ENCODE measurements at regions not wholly inside any gene's neighbourhood (a gene's known extent, or its start where the extent isn't known, plus 50 kb on each side); places are given as distances from the start of the nearest gene placed in this dataset.

DNA sequence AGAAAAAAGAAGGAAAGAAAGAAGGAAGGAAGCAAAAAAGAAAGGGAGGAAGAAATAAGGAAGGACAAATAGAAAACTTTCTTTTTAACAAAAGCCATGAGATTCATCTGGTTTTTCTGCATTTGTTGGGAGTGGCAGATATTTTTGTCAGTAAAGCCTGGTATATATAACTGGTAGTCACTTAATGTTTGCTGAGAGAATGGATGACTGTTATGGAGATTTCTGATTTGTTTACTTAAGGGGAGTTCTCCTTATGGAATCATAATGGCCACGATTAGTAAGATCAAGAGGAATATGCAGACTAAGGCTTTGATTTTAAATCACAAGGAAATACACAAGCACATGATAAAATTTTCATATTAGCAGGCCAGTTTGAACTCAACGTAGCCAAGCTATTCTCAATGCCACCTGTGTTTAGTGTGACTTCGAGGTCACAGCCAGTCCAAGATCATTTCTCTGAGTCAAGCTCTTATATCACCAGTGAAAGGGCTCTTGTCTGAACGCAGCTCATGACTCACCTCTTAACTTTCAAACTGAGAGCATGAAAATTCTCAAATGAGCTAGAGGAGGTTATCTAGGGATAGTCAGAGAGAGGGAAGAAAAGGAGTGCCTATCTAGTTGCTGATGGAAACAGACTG, 445.1 kb upstream of the ZMIZ1 start:
- H3K9me3 Mint-ChIP-seq (ENCODE audit: low read depth): no peaks in the 10 kb centered on the region
- peaks cover 26% of the 10 kb centered on the region for H3K4me1 Mint-ChIP-seq (ENCODE audit: low read depth)
- no peak for DNase-seq (ENCODE audit: low spot score)
- no peak overlapping the region for H3K27ac Mint-ChIP-seq (ENCODE audit: unreplicated experiment)
- no peak overlapping the region for H3K4me3 Mint-ChIP-seq (ENCODE audit: unreplicated experiment)
- H3K27me3 Mint-ChIP-seq (ENCODE audit: low read depth): no peaks in the 10 kb centered on the region
- TF ChIP-seq, protein P1, sequence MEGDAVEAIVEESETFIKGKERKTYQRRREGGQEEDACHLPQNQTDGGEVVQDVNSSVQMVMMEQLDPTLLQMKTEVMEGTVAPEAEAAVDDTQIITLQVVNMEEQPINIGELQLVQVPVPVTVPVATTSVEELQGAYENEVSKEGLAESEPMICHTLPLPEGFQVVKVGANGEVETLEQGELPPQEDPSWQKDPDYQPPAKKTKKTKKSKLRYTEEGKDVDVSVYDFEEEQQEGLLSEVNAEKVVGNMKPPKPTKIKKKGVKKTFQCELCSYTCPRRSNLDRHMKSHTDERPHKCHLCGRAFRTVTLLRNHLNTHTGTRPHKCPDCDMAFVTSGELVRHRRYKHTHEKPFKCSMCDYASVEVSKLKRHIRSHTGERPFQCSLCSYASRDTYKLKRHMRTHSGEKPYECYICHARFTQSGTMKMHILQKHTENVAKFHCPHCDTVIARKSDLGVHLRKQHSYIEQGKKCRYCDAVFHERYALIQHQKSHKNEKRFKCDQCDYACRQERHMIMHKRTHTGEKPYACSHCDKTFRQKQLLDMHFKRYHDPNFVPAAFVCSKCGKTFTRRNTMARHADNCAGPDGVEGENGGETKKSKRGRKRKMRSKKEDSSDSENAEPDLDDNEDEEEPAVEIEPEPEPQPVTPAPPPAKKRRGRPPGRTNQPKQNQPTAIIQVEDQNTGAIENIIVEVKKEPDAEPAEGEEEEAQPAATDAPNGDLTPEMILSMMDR (IDR thresholded peaks at IDR 0.05): no peak
- peaks cover 2% of the 10 kb centered on the region for H3K36me3 Mint-ChIP-seq (ENCODE audit: low read depth)

DNA sequence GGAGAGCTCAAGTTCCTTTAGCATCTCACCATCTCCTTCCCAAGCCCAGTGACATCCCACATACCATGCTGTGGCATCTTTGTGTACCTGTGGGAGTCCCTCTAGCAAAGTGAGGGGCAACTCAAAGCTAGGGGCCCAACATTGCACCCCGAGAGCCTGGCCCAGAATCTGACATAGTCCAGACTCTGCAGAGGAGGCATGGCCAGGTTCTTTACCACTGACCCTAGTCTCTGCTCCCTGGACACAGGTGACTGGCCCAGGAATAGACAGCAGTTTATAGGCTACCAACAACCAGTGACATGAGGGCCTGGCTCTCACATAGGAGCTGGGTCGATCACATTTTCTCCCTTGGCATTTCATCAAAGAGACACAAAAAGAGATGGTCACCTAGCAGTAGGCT, 444.0 kb upstream of the ZMIZ1 start:
- Mint-ChIP-seq H3K27ac (ENCODE audit: unreplicated experiment) (no peak overlapping the region), H3K4me3 (ENCODE audit: unreplicated experiment) (no peak overlapping the region), H3K9me3 (ENCODE audit: low read depth) (no peaks in the 10 kb centered on the region), H3K36me3 (ENCODE audit: low read depth) (peaks cover 2% of the 10 kb centered on the region), H3K27me3 (ENCODE audit: low read depth) (no peaks in the 10 kb centered on the region), H3K4me1 (ENCODE audit: low read depth) (peaks cover 28% of the 10 kb centered on the region)
- TF ChIP-seq, protein P1 (IDR thresholded peaks at IDR 0.05): no peak
- DNase-seq (ENCODE audit: low spot score): no peak

DNA sequence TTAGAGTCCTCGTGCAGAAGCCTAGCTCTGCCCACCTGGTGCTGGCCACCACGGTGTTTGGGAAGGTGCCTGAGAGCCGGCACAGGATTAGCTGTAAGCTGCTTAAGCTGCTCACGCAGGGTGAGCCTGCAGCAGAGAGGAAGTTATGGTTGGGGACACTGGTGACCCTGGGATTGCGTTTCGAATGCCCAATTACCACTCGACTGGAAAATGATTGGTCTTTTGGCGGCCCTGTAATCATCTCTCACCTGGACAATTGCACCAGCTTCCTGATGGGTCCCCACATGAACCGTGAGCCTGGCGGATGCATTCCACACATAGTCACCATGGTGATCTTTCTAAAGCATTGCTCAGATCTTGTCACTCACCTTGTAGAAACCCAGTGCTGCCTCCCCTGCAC, 442.3 kb upstream of the ZMIZ1 start:
- no peak overlapping the region for H3K27ac Mint-ChIP-seq (ENCODE audit: unreplicated experiment)
- H3K27me3 Mint-ChIP-seq (ENCODE audit: low read depth): no peaks in the 10 kb centered on the region
- no peak overlapping the region for H3K4me3 Mint-ChIP-seq (ENCODE audit: unreplicated experiment)
- peaks cover 34% of the 10 kb centered on the region for H3K4me1 Mint-ChIP-seq (ENCODE audit: low read depth)
- H3K9me3 Mint-ChIP-seq (ENCODE audit: low read depth): no peaks in the 10 kb centered on the region
- no peak for DNase-seq (ENCODE audit: low spot score)
- TF ChIP-seq, protein P1 (IDR thresholded peaks at IDR 0.05): no peak
- H3K36me3 Mint-ChIP-seq (ENCODE audit: low read depth): peaks cover 2% of the 10 kb centered on the region

DNA sequence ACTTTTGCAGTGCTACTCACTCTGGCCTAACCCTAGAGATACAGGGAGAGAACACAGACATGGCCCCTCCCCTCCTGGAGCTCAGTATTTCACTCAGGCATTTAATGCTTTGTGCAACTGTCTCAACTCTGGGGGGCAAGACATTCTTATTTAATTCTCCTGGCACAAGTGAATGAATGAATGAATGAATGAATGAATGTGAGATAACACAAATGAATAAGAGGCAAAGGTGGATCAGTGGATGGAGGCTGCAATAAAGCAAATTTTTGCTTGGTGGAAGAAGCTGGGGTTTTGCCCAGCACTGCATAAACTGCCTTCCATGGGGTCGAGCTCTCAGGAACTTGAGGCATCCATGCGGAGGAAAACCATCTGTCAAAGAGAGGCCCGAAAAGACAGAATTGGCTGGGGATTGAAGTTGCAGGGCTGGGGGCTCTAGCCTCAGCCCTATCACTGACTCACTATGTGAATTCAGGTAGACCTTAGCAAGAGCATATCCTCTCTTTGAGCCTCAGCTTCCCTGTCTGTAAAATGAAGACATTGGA, 441.4 kb upstream of the ZMIZ1 start:
- TF ChIP-seq, protein P1 (IDR thresholded peaks at IDR 0.05): no peak
- DNase-seq (ENCODE audit: low spot score): no peak
- Mint-ChIP-seq H3K27me3 (ENCODE audit: low read depth) (no peaks in the 10 kb centered on the region), H3K27ac (ENCODE audit: unreplicated experiment) (no peak overlapping the region), H3K4me1 (ENCODE audit: low read depth) (peaks cover 33% of the 10 kb centered on the region), H3K4me3 (ENCODE audit: unreplicated experiment) (no peak overlapping the region), H3K9me3 (ENCODE audit: low read depth) (no peaks in the 10 kb centered on the region), H3K36me3 (ENCODE audit: low read depth) (peaks cover 2% of the 10 kb centered on the region)

DNA sequence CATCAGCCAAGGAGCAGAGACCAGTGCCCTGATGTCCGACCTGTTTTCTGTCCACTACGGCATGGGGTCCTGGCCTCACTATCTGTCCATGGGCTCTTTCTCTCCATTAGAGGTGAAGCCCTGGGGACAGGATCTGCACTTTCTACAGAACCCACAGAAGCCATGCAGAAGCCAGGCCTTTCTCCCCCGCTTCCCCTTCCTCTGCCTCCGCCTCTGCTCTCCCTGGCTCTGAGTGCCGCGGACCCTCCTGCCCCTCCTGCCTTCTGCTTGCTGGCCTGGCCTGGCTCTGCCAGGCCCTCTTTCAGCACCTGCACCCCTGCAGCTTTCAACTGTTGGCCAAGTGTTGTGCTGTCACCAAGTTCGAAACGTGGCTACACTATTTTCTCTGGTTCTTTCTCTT, 439.8 kb upstream of the ZMIZ1 start:
- H3K27ac Mint-ChIP-seq (ENCODE audit: unreplicated experiment): no peak overlapping the region
- H3K4me1 Mint-ChIP-seq (ENCODE audit: low read depth): peaks cover 22% of the 10 kb centered on the region
- no peak overlapping the region for H3K4me3 Mint-ChIP-seq (ENCODE audit: unreplicated experiment)
- H3K27me3 Mint-ChIP-seq (ENCODE audit: low read depth): no peaks in the 10 kb centered on the region
- DNase-seq (ENCODE audit: low spot score): no peak
- no peaks in the 10 kb centered on the region for H3K9me3 Mint-ChIP-seq (ENCODE audit: low read depth)
- no peaks in the 10 kb centered on the region for H3K36me3 Mint-ChIP-seq (ENCODE audit: low read depth)
- TF ChIP-seq, protein P1 (IDR thresholded peaks at IDR 0.05): no peak
